ENCODE measurements at regions not wholly inside any gene's neighbourhood (a gene's known extent, or its start where the extent isn't known, plus 50 kb on each side); places are given as distances from the start of the nearest gene placed in this dataset.

DNA sequence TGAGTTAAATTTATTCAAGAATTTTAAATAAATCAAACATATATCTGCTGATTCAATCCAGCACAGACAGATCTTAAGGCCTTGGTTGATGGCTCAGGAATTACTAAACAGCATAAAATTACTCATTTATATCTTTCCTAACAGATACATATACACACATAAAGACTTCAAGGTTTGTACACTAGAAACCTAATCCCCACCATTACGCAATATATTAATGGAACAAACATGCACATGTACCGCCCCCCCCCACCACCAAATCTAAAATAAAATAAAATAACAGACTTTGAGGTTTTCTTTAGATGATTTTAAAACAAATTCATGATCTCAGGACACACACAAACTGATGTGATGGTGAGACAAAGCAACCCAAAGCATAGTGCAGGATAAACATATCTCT, 333.9 kb upstream of the DDX53 start:
- Histone ChIP-seq H4K20me1 (replicated peaks; ENCODE audit: control insufficient read depth, insufficient read depth, low read length) (no peaks in the 10 kb centered on the region), H3K9ac (ENCODE audit: insufficient read depth in 1 of 2, low read depth in 2 of 2, low read length in 2 of 2) (no peak overlapping the region), H3K79me2 (ENCODE audit: control insufficient read depth, insufficient read depth, low read length) (no peaks in the 10 kb centered on the region), H3K4me3 (no peak overlapping the region), H3K4me1 (replicated peaks in 1 of 2; ENCODE audit: control insufficient read depth in 2 of 2, insufficient read depth in 2 of 2, low read length in 2 of 2) (no peaks in the 10 kb centered on the region), H3K9me1 (ENCODE audit: control insufficient read depth, insufficient read depth, low read length) (no peaks in the 10 kb centered on the region), H3K4me2 (ENCODE audit: insufficient read depth, low read length) (no peak overlapping the region), H3K36me3 (ENCODE audit: control insufficient read depth, insufficient read depth, low read length) (no peaks in the 10 kb centered on the region), H3K27ac (ENCODE audit: extremely low read depth, low read depth, low read length) (no peak overlapping the region), H3K9me3 (replicated peaks; ENCODE audit: control insufficient read depth, insufficient read depth, low read depth, low read length) (no peaks in the 10 kb centered on the region), H2AFZ (ENCODE audit: low read depth, low read length) (no peak overlapping the region), H3K27me3 (ENCODE audit: control insufficient read depth in 2 of 2, insufficient read depth in 2 of 2, low read length in 2 of 2) (no peaks in the 10 kb centered on the region)
- TF ChIP-seq CEBPG (CRISPR knock-in tag; IDR thresholded peaks at IDR 0.05) = no peak
- peak in 1 of 2 experiments; percentile 44; a peak in 1 of 4 replicates for TF ChIP-seq CEBPG (tag; conservative IDR thresholded peaks at IDR 0.05 in 1 of 2, IDR thresholded peaks at IDR 0.05 in 1 of 2)
- no peak for TF ChIP-seq ZFP1 (CRISPR knock-in tag; IDR thresholded peaks at IDR 0.05)
- TF ChIP-seq, protein P1, sequence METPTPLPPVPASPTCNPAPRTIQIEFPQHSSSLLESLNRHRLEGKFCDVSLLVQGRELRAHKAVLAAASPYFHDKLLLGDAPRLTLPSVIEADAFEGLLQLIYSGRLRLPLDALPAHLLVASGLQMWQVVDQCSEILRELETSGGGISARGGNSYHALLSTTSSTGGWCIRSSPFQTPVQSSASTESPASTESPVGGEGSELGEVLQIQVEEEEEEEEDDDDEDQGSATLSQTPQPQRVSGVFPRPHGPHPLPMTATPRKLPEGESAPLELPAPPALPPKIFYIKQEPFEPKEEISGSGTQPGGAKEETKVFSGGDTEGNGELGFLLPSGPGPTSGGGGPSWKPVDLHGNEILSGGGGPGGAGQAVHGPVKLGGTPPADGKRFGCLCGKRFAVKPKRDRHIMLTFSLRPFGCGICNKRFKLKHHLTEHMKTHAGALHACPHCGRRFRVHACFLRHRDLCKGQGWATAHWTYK (CRISPR knock-in tag; IDR thresholded peaks at IDR 0.05) = no peak
- CTCF ChIA-PET (ENCODE audit: low intra/inter-chr PET ratio) = no interaction called here
- FAIRE-seq (no peak), ATAC-seq (no peak), DNase-seq (ENCODE audit: extremely low read depth in 1 of 4, low spot score in 3 of 4) (no peak)
- WGBS (ENCODE audit: insufficient coverage, low coverage, missing lambda C conversion rate) = 0% methylated on average over 2 of the region's 2 CpGs
- intact Hi-C loops (cut with micrococcal nuclease) = no loop called here
- no TSS peak for BruUV-seq (replicated peaks)
- POLR2A ChIA-PET = no interaction called here
- in situ Hi-C loops (cut with MboI) = no loop called here

DNA sequence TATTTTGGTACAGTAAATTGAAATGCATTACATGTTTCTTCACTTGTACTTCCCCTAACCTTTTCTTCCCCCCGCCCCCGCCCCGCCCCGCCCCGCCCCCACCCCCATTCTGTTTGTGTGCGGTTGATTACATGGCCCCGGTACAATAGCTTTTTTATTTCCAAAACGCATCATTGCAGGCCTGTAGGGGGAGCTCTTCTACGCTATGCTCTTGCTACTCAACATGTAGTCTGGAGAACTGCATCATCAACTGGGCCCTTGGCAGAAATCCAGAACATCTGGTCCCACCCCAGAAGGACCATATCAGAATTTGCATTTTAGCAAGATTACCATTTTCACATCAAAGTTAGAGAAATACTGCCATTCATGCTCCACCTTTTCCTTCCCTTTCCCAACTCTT, 333.3 kb upstream of the DDX53 start:
- Histone ChIP-seq H3K9me1 (ENCODE audit: control insufficient read depth, insufficient read depth, low read length) (no peaks in the 10 kb centered on the region), H3K9ac (ENCODE audit: insufficient read depth in 1 of 2, low read depth in 2 of 2, low read length in 2 of 2) (no peak overlapping the region), H3K79me2 (ENCODE audit: control insufficient read depth, insufficient read depth, low read length) (no peaks in the 10 kb centered on the region), H3K4me2 (ENCODE audit: insufficient read depth, low read length) (no peak overlapping the region), H3K27ac (ENCODE audit: extremely low read depth, low read depth, low read length) (no peak overlapping the region), H3K27me3 (ENCODE audit: control insufficient read depth in 2 of 2, insufficient read depth in 2 of 2, low read length in 2 of 2) (no peaks in the 10 kb centered on the region), H3K9me3 (replicated peaks; ENCODE audit: control insufficient read depth, insufficient read depth, low read depth, low read length) (no peaks in the 10 kb centered on the region), H3K36me3 (ENCODE audit: control insufficient read depth, insufficient read depth, low read length) (no peaks in the 10 kb centered on the region), H3K4me3 (no peak overlapping the region), H2AFZ (ENCODE audit: low read depth, low read length) (no peak overlapping the region), H3K4me1 (replicated peaks in 1 of 2; ENCODE audit: control insufficient read depth in 2 of 2, insufficient read depth in 2 of 2, low read length in 2 of 2) (no peaks in the 10 kb centered on the region), H4K20me1 (replicated peaks; ENCODE audit: control insufficient read depth, insufficient read depth, low read length) (no peaks in the 10 kb centered on the region)
- BruUV-seq (replicated peaks) = no TSS peak
- in situ Hi-C loops (cut with MboI) (no loop called here), intact Hi-C loops (cut with micrococcal nuclease) (no loop called here)
- DNase-seq (ENCODE audit: extremely low read depth in 1 of 4, low spot score in 3 of 4) = peak; percentile 7 to 49 (median 36)
- ATAC-seq = no peak
- FAIRE-seq = no peak
- ChIA-PET POLR2A (no interaction called here), CTCF (ENCODE audit: low intra/inter-chr PET ratio) (no interaction called here)
- TF ChIP-seq NFIC (IDR thresholded peaks at IDR 0.05) (peak; percentile 12; the same call in 1 of the 2 replicates), FOS (IDR thresholded peaks at IDR 0.05; ENCODE audit: extremely low read depth, insufficient read length) (no peak), BDP1 (IDR thresholded peaks at IDR 0.05; ENCODE audit: insufficient read depth, insufficient read length) (no peak)
- TF ChIP-seq, protein P2, sequence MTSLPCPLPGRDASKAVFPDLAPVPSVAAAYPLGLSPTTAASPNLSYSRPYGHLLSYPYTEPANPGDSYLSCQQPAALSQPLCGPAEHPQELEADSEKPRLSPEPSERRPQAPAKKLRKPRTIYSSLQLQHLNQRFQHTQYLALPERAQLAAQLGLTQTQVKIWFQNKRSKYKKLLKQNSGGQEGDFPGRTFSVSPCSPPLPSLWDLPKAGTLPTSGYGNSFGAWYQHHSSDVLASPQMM (CRISPR knock-in tag; IDR thresholded peaks at IDR 0.05) = no peak
- TF ChIP-seq, protein P3, sequence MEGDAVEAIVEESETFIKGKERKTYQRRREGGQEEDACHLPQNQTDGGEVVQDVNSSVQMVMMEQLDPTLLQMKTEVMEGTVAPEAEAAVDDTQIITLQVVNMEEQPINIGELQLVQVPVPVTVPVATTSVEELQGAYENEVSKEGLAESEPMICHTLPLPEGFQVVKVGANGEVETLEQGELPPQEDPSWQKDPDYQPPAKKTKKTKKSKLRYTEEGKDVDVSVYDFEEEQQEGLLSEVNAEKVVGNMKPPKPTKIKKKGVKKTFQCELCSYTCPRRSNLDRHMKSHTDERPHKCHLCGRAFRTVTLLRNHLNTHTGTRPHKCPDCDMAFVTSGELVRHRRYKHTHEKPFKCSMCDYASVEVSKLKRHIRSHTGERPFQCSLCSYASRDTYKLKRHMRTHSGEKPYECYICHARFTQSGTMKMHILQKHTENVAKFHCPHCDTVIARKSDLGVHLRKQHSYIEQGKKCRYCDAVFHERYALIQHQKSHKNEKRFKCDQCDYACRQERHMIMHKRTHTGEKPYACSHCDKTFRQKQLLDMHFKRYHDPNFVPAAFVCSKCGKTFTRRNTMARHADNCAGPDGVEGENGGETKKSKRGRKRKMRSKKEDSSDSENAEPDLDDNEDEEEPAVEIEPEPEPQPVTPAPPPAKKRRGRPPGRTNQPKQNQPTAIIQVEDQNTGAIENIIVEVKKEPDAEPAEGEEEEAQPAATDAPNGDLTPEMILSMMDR (IDR thresholded peaks at IDR 0.05 in 2 of 3, conservative IDR thresholded peaks at IDR 0.05 in 1 of 3; ENCODE audit: insufficient read depth in 2 of 3, low read depth in 1 of 3, low read length in 3 of 3) = 0 out of 6 replicates have a peak, but pooled peaks of 2 of the 3 experiments have one; percentile 11 to 12
- WGBS (ENCODE audit: insufficient coverage, low coverage, missing lambda C conversion rate) = 0% methylated on average over 1 of the region's 9 CpGs
